ENCODE measurements at regions not wholly inside any gene's neighbourhood (a gene's known extent, or its start where the extent isn't known, plus 50 kb on each side); places are given as distances from the start of the nearest gene placed in this dataset.

DNA sequence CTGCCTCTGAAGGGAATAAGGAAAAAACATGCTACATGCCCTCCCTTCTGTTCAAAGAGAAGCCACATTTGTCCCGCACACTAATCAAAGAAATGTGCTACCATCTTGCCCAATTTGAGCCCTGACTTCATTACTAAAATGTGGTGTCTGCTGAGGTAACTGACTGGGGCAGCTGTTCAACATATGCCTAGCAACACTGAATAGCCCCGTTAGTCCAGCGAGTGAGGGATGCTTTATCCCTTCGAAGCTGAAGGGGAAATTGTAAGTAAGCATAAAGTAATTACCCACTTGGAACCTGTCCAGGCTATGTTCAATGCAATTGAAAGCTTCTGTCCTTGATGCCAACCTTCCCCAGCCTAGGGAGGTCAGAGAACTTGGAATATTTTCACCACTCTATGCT lies 310.6 kb downstream of the SEC16B start:
- no peak for TF ChIP-seq POLR2A (IDR thresholded peaks at IDR 0.05)
- TF ChIP-seq, protein P1, sequence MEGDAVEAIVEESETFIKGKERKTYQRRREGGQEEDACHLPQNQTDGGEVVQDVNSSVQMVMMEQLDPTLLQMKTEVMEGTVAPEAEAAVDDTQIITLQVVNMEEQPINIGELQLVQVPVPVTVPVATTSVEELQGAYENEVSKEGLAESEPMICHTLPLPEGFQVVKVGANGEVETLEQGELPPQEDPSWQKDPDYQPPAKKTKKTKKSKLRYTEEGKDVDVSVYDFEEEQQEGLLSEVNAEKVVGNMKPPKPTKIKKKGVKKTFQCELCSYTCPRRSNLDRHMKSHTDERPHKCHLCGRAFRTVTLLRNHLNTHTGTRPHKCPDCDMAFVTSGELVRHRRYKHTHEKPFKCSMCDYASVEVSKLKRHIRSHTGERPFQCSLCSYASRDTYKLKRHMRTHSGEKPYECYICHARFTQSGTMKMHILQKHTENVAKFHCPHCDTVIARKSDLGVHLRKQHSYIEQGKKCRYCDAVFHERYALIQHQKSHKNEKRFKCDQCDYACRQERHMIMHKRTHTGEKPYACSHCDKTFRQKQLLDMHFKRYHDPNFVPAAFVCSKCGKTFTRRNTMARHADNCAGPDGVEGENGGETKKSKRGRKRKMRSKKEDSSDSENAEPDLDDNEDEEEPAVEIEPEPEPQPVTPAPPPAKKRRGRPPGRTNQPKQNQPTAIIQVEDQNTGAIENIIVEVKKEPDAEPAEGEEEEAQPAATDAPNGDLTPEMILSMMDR (IDR thresholded peaks at IDR 0.05) = no peak
